Fibroblast of the aortic adventitia (primary cell): ENCODE measurements at regions not wholly inside any gene's neighbourhood (a gene's known extent, or its start where the extent isn't known, plus 50 kb on each side); places are given as distances from the start of the nearest gene placed in this dataset.

ENCODE experiments used
- DNase-seq: peaks from one replicate; pipeline ENCODE4 v3.0.0-alpha.2; 2010; ENCODE audit warnings: low read depth
- H3K4me3 ChIP-seq: 2 replicates; pipeline ENCODE4 v1.5.1; 2011; ENCODE audit warnings: low read depth, mild to moderate bottlenecking, control low read depth, low read length, moderate library complexity
- TF ChIP-seq, protein P1 (sequence below): IDR thresholded peaks from 2 replicates; pipeline ENCODE4 v1.5.1; 2011; ENCODE audit warnings: mild to moderate bottlenecking, low read length, control low read depth, inconsistent platforms; ENCODE audit not compliant: insufficient read depth

DNA sequence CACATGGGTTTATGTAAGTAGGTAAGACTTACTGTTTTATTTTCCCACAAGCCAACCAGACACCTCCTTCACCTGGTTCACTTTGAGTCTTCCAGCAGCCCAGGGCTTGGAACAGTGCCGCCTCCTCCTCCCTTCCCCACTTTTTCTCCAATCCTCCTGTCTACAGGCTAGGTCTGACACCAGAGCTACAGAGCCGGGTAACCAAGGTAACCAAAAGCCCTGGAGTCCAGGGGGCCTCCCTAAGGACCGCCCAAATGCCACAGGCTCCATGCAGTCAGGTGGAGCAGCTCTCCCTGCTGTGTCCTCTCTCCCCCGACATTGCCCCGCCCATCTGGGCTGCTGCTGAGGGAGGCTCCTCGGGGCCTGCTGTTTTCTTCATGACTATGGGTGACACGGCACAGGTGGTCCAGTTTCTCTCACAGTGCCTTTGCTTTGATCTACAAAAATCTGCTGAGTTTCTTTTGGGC lies 138.0 kb upstream of the EFNA5 start:
- no peak for DNase-seq
- TF ChIP-seq, protein P1, sequence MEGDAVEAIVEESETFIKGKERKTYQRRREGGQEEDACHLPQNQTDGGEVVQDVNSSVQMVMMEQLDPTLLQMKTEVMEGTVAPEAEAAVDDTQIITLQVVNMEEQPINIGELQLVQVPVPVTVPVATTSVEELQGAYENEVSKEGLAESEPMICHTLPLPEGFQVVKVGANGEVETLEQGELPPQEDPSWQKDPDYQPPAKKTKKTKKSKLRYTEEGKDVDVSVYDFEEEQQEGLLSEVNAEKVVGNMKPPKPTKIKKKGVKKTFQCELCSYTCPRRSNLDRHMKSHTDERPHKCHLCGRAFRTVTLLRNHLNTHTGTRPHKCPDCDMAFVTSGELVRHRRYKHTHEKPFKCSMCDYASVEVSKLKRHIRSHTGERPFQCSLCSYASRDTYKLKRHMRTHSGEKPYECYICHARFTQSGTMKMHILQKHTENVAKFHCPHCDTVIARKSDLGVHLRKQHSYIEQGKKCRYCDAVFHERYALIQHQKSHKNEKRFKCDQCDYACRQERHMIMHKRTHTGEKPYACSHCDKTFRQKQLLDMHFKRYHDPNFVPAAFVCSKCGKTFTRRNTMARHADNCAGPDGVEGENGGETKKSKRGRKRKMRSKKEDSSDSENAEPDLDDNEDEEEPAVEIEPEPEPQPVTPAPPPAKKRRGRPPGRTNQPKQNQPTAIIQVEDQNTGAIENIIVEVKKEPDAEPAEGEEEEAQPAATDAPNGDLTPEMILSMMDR: no peak
- no peak overlapping the region for H3K4me3 ChIP-seq

DNA sequence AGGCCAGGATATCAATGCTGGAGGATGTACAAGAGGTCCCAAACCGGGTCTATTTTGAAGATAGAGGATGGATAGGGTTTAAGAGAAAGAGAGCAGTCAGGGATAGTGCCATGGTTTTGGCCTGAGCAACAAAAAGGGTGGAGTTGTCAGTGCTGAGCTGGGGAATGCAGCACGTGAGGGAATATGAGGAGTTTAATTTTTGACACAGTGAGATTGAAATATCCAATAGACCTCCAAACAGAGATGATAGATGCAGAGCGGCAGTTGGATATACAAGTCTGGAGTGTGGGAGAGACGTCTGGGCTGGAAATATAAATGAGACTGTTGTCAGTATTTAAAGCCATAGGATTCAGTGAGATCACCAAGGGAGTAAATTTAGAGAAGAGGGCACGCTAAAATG lies 136.7 kb upstream of the EFNA5 start:
- TF ChIP-seq, protein P1: no peak
- DNase-seq: no peak
- no peak overlapping the region for H3K4me3 ChIP-seq

DNA sequence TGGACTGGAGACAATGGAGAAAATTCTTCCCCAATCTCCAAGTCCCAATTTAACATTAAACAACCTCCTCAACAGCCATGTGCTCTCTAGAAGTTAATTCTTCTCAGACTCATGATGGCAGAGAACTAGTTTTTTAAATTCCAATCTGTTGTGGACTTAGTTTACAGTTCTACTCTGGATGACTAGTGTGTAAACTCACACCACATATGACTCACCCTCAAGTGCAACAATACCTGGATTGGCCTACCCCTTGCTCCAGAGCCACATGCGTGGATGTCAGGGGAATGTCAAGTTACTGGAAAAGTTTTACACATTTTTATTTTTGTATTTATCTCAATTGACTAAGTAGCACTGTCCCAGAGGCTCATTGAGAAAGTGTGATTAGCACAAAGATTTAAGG lies 136.0 kb upstream of the EFNA5 start:
- TF ChIP-seq, protein P1: no peak
- no peak for DNase-seq
- H3K4me3 ChIP-seq: no peak overlapping the region

DNA sequence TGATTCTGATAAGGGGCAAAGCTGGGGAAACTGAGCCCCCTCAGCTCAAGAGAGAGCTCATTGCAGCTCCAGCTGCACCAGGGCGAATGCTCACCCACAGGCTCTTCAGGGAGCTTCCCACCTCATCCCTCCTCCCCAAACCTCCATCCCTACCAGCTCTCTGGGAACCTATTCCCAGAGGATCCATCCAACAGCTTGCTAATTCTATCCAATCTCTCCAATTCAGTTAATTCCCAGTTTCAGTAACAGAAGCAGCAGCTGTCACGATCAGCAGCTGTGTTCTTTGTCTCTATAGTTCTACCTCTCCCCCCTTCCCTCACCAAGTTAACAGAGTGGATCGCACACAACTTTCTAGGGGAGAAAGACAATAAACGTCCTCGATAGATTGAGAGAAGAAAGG lies 135.5 kb upstream of the EFNA5 start:
- H3K4me3 ChIP-seq: no peak overlapping the region
- TF ChIP-seq, protein P1: no peak
- DNase-seq: no peak

DNA sequence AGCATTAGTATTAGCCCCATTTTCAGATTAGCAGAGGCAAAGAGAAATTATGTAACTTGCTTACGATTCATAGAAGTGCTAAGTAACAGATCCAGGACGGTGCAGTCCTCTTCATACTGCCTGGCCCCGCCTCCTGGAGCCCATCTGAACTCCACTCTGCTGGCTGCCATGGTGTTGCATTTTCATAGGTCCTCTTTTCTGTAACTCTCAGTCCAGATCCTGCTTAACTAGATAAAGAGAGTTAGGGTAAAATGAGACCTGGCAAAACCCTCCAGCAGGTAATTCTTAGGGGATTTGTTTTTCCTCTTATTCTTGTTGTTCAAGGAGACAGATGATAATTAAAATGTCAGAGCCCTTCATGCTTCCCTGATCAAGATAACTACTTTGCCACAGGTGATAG lies 135.1 kb upstream of the EFNA5 start:
- DNase-seq: no peak
- H3K4me3 ChIP-seq: no peak overlapping the region
- TF ChIP-seq, protein P1: no peak

DNA sequence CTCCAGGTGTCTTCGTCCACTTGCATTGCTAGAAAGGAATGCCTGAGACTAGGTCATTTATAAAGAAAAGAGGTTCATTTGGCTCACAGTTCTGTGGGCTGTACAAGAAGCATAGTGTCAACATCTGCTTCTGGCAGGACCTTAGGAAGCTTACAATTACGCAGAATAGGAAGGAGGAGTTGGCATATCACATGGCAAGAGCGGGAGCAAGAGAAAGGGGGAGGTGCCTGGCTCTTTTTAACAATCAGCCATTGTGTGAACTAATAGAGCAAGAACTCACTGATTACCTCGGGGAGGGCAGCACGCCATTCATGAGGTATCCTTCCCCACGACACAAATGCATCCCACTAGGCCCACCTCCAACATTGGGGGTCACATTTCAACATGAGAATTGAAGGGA lies 134.4 kb upstream of the EFNA5 start:
- no peak overlapping the region for H3K4me3 ChIP-seq
- no peak for DNase-seq
- TF ChIP-seq, protein P1: no peak

DNA sequence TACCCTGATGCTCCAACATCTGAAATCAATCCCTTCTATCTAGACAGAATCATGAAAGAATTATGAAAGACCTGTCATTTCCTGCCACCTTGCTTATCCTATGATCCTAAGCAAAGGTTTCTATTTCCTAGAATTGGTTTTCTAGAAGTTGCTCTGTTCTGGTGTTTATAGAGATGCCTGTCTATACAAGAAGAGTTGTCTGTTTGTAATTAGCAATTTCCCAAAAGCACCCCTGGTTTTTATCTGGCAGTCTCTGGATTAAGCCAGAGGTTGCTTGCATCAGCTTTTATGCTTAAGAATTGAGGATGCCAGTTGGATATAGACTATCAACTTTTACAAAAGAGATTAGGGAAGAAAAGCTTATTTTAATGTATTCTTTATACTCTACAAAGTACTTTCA lies 133.0 kb upstream of the EFNA5 start:
- TF ChIP-seq, protein P1: no peak
- H3K4me3 ChIP-seq: no peak overlapping the region

More for the DNA sequence above, 133.0 kb upstream of the EFNA5 start:
- no peak for DNase-seq
